ENCODE measurements at regions not wholly inside any gene's neighbourhood (a gene's known extent, or its start where the extent isn't known, plus 50 kb on each side); places are given as distances from the start of the nearest gene placed in this dataset.

GRCh38 chr12:61780435-61780834 is 479.8 kb upstream of the USP15 start:
- Histone ChIP-seq H3K4me1 (ENCODE audit: insufficient read depth) (no peaks in the 10 kb centered on the region), H3K4me3 (no peak overlapping the region), H3K9me3 (ENCODE audit: low read depth) (no peaks in the 10 kb centered on the region), H4K20me1 (ENCODE audit: insufficient read depth) (no peaks in the 10 kb centered on the region), H3K27me3 (replicated peaks; ENCODE audit: insufficient read depth) (no peaks in the 10 kb centered on the region), H3K36me3 (ENCODE audit: low read depth) (no peaks in the 10 kb centered on the region), H3K9ac (no peak overlapping the region), H3K79me2 (ENCODE audit: insufficient read depth) (no peaks in the 10 kb centered on the region), H3F3A (ENCODE audit: insufficient read depth) (no peaks in the 10 kb centered on the region), H2AFZ (no peak overlapping the region), H3K4me2 (ENCODE audit: unreplicated experiment) (no peak overlapping the region), H3K27ac (no peak overlapping the region), H3K9me2 (ENCODE audit: insufficient read depth) (no peaks in the 10 kb centered on the region)
- WGBS, 2 experiments (ENCODE audit: low coverage in 1 of 2, low lambda C conversion rate in 2 of 2, missing lambda C conversion rate in 2 of 2), result 83 to 86% methylated on average over 1 of the region's 1 CpG
- in situ Hi-C loops (cut with MboI), result no loop called here
- no peak for DNase-seq
- TF ChIP-seq EZH2phosphoT487 (IDR thresholded peaks at IDR 0.05; ENCODE audit: insufficient read depth, low read depth) (no peak), EZH2 (IDR thresholded peaks at IDR 0.05; ENCODE audit: insufficient read depth, poor library complexity, severe bottlenecking) (no peak)

DNA sequence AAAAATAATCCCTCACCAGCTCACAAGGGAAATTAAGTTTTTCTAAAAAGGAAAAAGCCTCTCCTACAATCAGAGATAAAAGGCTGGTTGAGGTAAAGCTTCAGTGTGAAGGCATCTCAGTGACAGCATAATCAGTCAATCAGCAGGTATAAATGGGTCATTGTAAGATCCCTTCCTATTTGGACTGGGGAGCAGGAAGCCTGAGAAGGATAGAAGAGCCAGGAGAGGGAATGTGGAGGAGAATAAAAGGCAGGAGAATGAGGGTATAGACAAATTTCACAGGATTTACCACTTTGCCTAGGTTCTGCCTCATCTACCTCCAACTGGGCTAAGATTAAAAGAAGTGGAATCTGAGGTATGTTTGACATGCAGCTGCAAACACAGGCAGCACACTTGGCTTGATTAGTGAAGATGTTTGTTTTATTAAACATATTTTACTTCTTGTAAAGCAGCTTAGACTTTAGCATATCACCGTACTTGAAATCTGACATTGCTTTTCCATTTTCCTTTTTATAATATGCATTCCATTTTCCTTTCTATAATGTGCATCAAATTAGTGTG is 479.1 kb upstream of the USP15 start:
- Histone ChIP-seq H3K9ac (no peak overlapping the region), H2AFZ (no peak overlapping the region), H4K20me1 (ENCODE audit: insufficient read depth) (no peaks in the 10 kb centered on the region), H3K4me1 (ENCODE audit: insufficient read depth) (no peaks in the 10 kb centered on the region), H3F3A (ENCODE audit: insufficient read depth) (no peaks in the 10 kb centered on the region), H3K27ac (no peak overlapping the region), H3K4me3 (no peak overlapping the region), H3K9me3 (ENCODE audit: low read depth) (no peaks in the 10 kb centered on the region), H3K4me2 (ENCODE audit: unreplicated experiment) (no peak overlapping the region), H3K79me2 (ENCODE audit: insufficient read depth) (no peaks in the 10 kb centered on the region), H3K27me3 (replicated peaks; ENCODE audit: insufficient read depth) (no peaks in the 10 kb centered on the region), H3K9me2 (ENCODE audit: insufficient read depth) (no peaks in the 10 kb centered on the region), H3K36me3 (ENCODE audit: low read depth) (no peaks in the 10 kb centered on the region)
- TF ChIP-seq EZH2 (IDR thresholded peaks at IDR 0.05; ENCODE audit: insufficient read depth, poor library complexity, severe bottlenecking), result no peak
- DNase-seq, result no peak
- WGBS, 2 experiments (ENCODE audit: low coverage in 1 of 2, low lambda C conversion rate in 2 of 2, missing lambda C conversion rate in 2 of 2), result 85 to 97% methylated on average over 1 of the region's 1 CpG
- in situ Hi-C loops (cut with MboI), result no loop called here

DNA sequence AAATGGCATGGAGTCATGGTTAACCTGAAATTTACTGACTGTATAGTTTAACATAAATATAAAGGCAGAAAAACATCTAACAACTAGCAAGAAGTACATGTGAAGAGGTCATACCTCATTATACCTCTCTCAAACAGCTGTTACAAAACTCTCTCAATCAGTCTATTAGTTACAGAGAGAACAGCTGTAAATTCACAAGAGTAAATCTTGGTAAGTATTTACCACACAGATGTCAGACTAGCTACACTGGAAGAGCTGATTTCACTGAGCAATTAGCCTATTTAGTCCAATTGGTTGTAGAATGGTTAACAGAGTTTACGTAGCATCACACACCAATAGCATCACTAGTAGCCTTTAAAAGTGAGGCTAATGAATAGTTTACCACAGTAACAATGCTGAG is 463.4 kb upstream of the USP15 start:
- H3K9me2 ChIP-seq (ENCODE audit: insufficient read depth), result 0 out of 2 replicates have a peak, but pooled peaks cover 4% of the 10 kb centered on the region
- no peak overlapping the region for H3K4me3 ChIP-seq
- peaks cover 5% of the 10 kb centered on the region for H3K9me3 ChIP-seq (ENCODE audit: low read depth)
- no peak for DNase-seq
- 24 to 36% methylated on average over 1 of the region's 1 CpG for WGBS, 2 experiments (ENCODE audit: low coverage in 1 of 2, low lambda C conversion rate in 2 of 2, missing lambda C conversion rate in 2 of 2)
- no peaks in the 10 kb centered on the region for H3K36me3 ChIP-seq (ENCODE audit: low read depth)
- H2AFZ ChIP-seq, result no peak overlapping the region
- no peak overlapping the region for H3K27ac ChIP-seq
- no peak overlapping the region for H3K4me2 ChIP-seq (ENCODE audit: unreplicated experiment)
- no peaks in the 10 kb centered on the region for H4K20me1 ChIP-seq (ENCODE audit: insufficient read depth)
- no peak overlapping the region for H3K9ac ChIP-seq
- no peaks in the 10 kb centered on the region for H3F3A ChIP-seq (ENCODE audit: insufficient read depth)
- no peaks in the 10 kb centered on the region for H3K4me1 ChIP-seq (ENCODE audit: insufficient read depth)
- H3K27me3 ChIP-seq (replicated peaks; ENCODE audit: insufficient read depth), result no peaks in the 10 kb centered on the region
- H3K79me2 ChIP-seq (ENCODE audit: insufficient read depth), result no peaks in the 10 kb centered on the region
- no peak for TF ChIP-seq EZH2phosphoT487 (IDR thresholded peaks at IDR 0.05; ENCODE audit: insufficient read depth, low read depth)
- TF ChIP-seq EZH2 (IDR thresholded peaks at IDR 0.05; ENCODE audit: insufficient read depth, poor library complexity, severe bottlenecking), result no peak
- in situ Hi-C loops (cut with MboI), result no loop called here

DNA sequence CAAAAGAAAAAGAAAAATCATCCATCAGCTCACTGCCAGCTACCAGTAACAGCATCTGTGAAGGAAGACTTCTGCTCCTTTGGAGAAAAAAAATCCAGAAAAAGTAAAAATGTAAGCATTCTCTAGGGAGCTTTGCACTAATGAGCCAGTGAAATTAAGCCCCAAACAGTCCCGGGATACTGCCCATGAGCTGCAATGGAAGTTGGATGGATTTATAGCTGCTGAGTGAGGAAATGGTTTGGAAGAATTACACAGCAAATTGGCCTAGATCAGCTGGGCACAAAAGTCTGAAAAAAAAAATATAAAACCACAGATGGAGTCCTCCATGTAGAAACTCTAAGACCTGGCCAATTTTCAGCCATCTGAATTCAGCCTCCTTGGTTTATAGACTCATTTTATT is 462.9 kb upstream of the USP15 start:
- H3K27ac ChIP-seq, result no peak overlapping the region
- no peak overlapping the region for H3K9ac ChIP-seq
- H3K9me2 ChIP-seq (ENCODE audit: insufficient read depth), result 0 out of 2 replicates have a peak, but pooled peaks cover 4% of the 10 kb centered on the region
- no peaks in the 10 kb centered on the region for H4K20me1 ChIP-seq (ENCODE audit: insufficient read depth)
- no peaks in the 10 kb centered on the region for H3F3A ChIP-seq (ENCODE audit: insufficient read depth)
- H3K79me2 ChIP-seq (ENCODE audit: insufficient read depth), result no peaks in the 10 kb centered on the region
- H3K36me3 ChIP-seq (ENCODE audit: low read depth), result no peaks in the 10 kb centered on the region
- no peak overlapping the region for H3K4me3 ChIP-seq
- H2AFZ ChIP-seq, result no peak overlapping the region
- peaks cover 5% of the 10 kb centered on the region for H3K9me3 ChIP-seq (ENCODE audit: low read depth)
- DNase-seq, result no peak
- no peak overlapping the region for H3K4me2 ChIP-seq (ENCODE audit: unreplicated experiment)
- in situ Hi-C loops (cut with MboI), result no loop called here
- H3K27me3 ChIP-seq (replicated peaks; ENCODE audit: insufficient read depth), result no peaks in the 10 kb centered on the region
- WGBS, 2 experiments (ENCODE audit: low coverage in 1 of 2, low lambda C conversion rate in 2 of 2, missing lambda C conversion rate in 2 of 2), result 0 to 4% methylated on average over 1 of the region's 1 CpG
- no peaks in the 10 kb centered on the region for H3K4me1 ChIP-seq (ENCODE audit: insufficient read depth)
- TF ChIP-seq EZH2 (IDR thresholded peaks at IDR 0.05; ENCODE audit: insufficient read depth, poor library complexity, severe bottlenecking) (no peak), EZH2phosphoT487 (IDR thresholded peaks at IDR 0.05; ENCODE audit: insufficient read depth, low read depth) (no peak)

GRCh38 chr12:61798778-61799177 is 461.4 kb upstream of the USP15 start:
- no peaks in the 10 kb centered on the region for H3K79me2 ChIP-seq (ENCODE audit: insufficient read depth)
- no peak overlapping the region for H3K9ac ChIP-seq
- H2AFZ ChIP-seq, result no peak overlapping the region
- in situ Hi-C loops (cut with MboI), result no loop called here
- H3K4me2 ChIP-seq (ENCODE audit: unreplicated experiment), result no peak overlapping the region
- H3K27ac ChIP-seq, result no peak overlapping the region
- TF ChIP-seq EZH2 (IDR thresholded peaks at IDR 0.05; ENCODE audit: insufficient read depth, poor library complexity, severe bottlenecking) (no peak), EZH2phosphoT487 (IDR thresholded peaks at IDR 0.05; ENCODE audit: insufficient read depth, low read depth) (no peak)
- H3K4me3 ChIP-seq, result no peak overlapping the region
- H3F3A ChIP-seq (ENCODE audit: insufficient read depth), result no peaks in the 10 kb centered on the region
- H4K20me1 ChIP-seq (ENCODE audit: insufficient read depth), result no peaks in the 10 kb centered on the region
- H3K9me2 ChIP-seq (ENCODE audit: insufficient read depth), result 0 out of 2 replicates have a peak, but pooled peaks cover 4% of the 10 kb centered on the region
- H3K36me3 ChIP-seq (ENCODE audit: low read depth), result no peaks in the 10 kb centered on the region
- H3K4me1 ChIP-seq (ENCODE audit: insufficient read depth), result no peaks in the 10 kb centered on the region
- no peaks in the 10 kb centered on the region for H3K9me3 ChIP-seq (ENCODE audit: low read depth)
- DNase-seq, result no peak
- H3K27me3 ChIP-seq (replicated peaks; ENCODE audit: insufficient read depth), result no peaks in the 10 kb centered on the region
